Erythroblast (primary cell): ENCODE measurements at regions not wholly inside any gene's neighbourhood (a gene's known extent, or its start where the extent isn't known, plus 50 kb on each side); places are given as distances from the start of the nearest gene placed in this dataset.
"Not testable (repeated sequence)": the region's sequence is repeated elsewhere in the genome, so short reads cannot be mapped to it uniquely, and the experiment has no call there.

Source experiments
- GATA1 ChIP-seq: IDR thresholded peaks from 2 replicates; pipeline ENCODE4 v1.6.1; 2011; ENCODE audit warnings: low read depth, mild to moderate bottlenecking, control low read depth, low read length, moderate library complexity
- POLR2A ChIP-seq: IDR thresholded peaks from 2 replicates; pipeline ENCODE4 v1.6.1; 2011; ENCODE audit warnings: mild to moderate bottlenecking, low read length

DNA sequence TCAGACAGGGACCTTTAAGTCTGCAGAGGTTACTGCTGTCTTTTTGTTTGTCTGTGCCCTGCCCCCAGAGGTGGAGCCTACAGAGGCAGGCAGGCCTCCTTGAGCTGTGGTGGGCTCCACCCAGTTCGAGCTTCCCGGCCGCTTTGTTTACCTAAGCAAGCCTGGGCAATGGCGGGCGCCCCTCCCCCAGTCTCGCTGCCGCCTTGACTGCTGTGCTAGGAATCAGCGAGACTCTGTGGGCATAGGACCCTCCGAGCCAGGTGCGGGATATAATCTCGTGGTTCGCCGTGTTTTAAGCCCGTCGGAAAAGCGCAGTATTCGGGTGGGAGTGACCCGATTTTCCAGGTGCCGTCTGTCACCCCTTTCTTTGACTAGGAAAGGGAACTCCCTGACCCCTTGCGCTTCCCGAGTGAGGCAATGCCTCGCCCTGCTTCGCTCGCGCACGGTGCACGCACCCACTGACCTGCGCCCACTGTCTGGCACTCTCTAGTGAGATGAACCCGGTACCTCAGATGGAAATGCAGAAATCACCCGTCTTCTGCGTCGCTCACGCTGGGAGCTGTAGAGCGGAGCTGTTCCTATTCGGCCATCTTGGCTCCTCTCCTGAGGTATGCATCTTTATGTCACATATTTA, 147.9 kb downstream of the FMR1NB start:
- not testable (repeated sequence) for TF ChIP-seq POLR2A, GATA1
